ENCODE measurements at regions not wholly inside any gene's neighbourhood (a gene's known extent, or its start where the extent isn't known, plus 50 kb on each side); places are given as distances from the start of the nearest gene placed in this dataset.
"Not testable (repeated sequence)": the region's sequence is repeated elsewhere in the genome, so short reads cannot be mapped to it uniquely, and the experiment has no call there.

DNA sequence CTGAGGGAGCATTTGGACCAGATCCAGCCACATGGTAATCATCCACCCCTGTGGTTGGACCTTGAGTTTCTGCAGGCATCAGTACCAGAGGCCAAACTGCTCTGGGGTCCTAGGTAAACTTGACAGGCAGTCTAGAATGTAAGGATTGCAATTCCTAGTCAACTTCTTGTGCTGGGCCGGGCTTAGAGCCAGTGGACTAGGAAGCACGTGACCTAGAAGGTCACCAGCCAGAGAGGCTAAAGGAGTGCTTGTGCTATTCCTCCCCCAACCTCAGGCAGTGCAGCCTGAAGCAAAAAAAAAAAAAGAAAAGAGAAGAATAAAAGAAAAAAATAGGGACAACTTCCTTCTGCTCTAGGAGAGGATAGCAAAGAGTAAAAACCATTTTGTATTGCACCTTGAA is 406.2 kb upstream of the FTMT start:
- Histone ChIP-seq H4K20me1 (ENCODE audit: insufficient read depth) (no peaks in the 10 kb centered on the region), H3K4me2 (no peak overlapping the region), H3K9me2 (ENCODE audit: insufficient read depth) (no peaks in the 10 kb centered on the region), H3K4me1 (replicated peaks; ENCODE audit: insufficient read depth) (no peaks in the 10 kb centered on the region), H3K9me3 (ENCODE audit: insufficient read depth, low read depth) (no peaks in the 10 kb centered on the region), H3F3A (ENCODE audit: insufficient read depth, low read depth) (no peaks in the 10 kb centered on the region), H3K27me3 (ENCODE audit: insufficient read depth, low read depth) (no peaks in the 10 kb centered on the region), H3K79me2 (ENCODE audit: low read depth) (no peaks in the 10 kb centered on the region), H3K4me3 (no peak overlapping the region), H2AFZ (no peak overlapping the region), H3K36me3 (ENCODE audit: low read depth) (no peaks in the 10 kb centered on the region), H3K27ac (no peak overlapping the region)
- no peak for TF ChIP-seq EZH2 (IDR thresholded peaks at IDR 0.05; ENCODE audit: low read depth)
- TF ChIP-seq, protein P1, sequence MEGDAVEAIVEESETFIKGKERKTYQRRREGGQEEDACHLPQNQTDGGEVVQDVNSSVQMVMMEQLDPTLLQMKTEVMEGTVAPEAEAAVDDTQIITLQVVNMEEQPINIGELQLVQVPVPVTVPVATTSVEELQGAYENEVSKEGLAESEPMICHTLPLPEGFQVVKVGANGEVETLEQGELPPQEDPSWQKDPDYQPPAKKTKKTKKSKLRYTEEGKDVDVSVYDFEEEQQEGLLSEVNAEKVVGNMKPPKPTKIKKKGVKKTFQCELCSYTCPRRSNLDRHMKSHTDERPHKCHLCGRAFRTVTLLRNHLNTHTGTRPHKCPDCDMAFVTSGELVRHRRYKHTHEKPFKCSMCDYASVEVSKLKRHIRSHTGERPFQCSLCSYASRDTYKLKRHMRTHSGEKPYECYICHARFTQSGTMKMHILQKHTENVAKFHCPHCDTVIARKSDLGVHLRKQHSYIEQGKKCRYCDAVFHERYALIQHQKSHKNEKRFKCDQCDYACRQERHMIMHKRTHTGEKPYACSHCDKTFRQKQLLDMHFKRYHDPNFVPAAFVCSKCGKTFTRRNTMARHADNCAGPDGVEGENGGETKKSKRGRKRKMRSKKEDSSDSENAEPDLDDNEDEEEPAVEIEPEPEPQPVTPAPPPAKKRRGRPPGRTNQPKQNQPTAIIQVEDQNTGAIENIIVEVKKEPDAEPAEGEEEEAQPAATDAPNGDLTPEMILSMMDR (conservative IDR thresholded peaks at IDR 0.05) = no peak
- ChIA-PET CTCF (no interaction called here), POLR2A (ENCODE audit: unreplicated experiment) (no interaction called here)
- intact Hi-C loops (cut with micrococcal nuclease; ENCODE audit: unreplicated experiment) = no loop called here
- no peak for DNase-seq
- BruUV-seq (replicated peaks) = no TSS peak

DNA sequence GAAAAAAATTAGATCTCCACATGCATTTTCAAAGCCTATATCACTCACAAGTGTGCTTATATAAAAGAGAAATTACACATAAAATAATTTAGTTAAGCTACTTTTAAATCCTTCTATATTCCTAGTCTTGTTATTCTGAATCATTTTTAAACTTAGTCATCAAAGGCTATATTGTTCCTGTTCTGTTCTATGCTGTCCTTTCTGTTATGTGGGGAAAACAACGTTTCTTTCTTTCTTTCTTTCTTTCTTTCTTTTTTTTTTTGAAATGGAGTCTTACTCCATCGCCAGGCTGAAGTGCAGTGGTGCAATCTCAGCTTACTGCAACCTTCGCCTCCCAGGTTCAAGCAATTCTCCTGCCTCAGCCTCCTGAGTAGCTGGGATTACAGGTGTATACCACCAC is 389.2 kb upstream of the FTMT start:
- Histone ChIP-seq H3K9me3 (ENCODE audit: insufficient read depth, low read depth) (no peaks in the 10 kb centered on the region), H2AFZ (0 out of 2 replicates have a peak overlapping the region, but pooled peaks have one; percentile 6), H3K9me2 (ENCODE audit: insufficient read depth) (no peaks in the 10 kb centered on the region), H3K4me1 (replicated peaks; ENCODE audit: insufficient read depth) (no peaks in the 10 kb centered on the region), H3K4me2 (no peak overlapping the region), H3K27me3 (ENCODE audit: insufficient read depth, low read depth) (no peaks in the 10 kb centered on the region), H3K36me3 (ENCODE audit: low read depth) (no peaks in the 10 kb centered on the region), H3K4me3 (no peak overlapping the region), H3F3A (ENCODE audit: insufficient read depth, low read depth) (no peaks in the 10 kb centered on the region), H3K79me2 (ENCODE audit: low read depth) (no peaks in the 10 kb centered on the region), H4K20me1 (ENCODE audit: insufficient read depth) (no peaks in the 10 kb centered on the region), H3K27ac (no peak overlapping the region)
- BruUV-seq (replicated peaks) = no TSS peak
- TF ChIP-seq, protein P1 (conservative IDR thresholded peaks at IDR 0.05) = no peak
- TF ChIP-seq EZH2 (IDR thresholded peaks at IDR 0.05; ENCODE audit: low read depth) = no peak
- ChIA-PET POLR2A (ENCODE audit: unreplicated experiment) (no interaction called here), CTCF (no interaction called here)
- DNase-seq = no peak
- intact Hi-C loops (cut with micrococcal nuclease; ENCODE audit: unreplicated experiment) = no loop called here

DNA sequence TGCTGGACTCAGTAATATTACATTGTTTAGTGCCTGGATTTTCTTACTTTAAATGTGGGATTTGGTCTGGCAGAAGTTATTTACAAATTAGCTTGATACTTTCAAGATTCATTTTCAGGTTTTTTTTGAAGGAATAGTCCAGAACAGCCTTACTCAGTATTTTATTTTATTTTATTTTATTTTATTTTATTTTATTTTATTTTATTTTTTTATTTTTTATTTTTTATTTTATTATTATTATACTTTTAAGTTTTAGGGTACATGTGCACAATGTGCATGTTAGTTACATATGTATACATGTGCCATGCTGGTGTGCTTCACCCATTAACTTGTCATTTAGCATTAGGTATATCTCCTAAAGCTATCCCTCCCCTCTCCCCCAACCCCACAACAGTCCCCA is 380.5 kb upstream of the FTMT start:
- H3K9me3 ChIP-seq (ENCODE audit: insufficient read depth, low read depth); POLR2A ChIA-PET (ENCODE audit: unreplicated experiment); BruUV-seq (replicated peaks); H3K9me2 ChIP-seq (ENCODE audit: insufficient read depth); H4K20me1 ChIP-seq (ENCODE audit: insufficient read depth); DNase-seq; H2AFZ ChIP-seq; intact Hi-C loops (cut with micrococcal nuclease; ENCODE audit: unreplicated experiment); H3F3A ChIP-seq (ENCODE audit: insufficient read depth, low read depth); H3K79me2 ChIP-seq (ENCODE audit: low read depth); H3K36me3 ChIP-seq (ENCODE audit: low read depth); H3K4me2 ChIP-seq; H3K4me1 ChIP-seq (replicated peaks; ENCODE audit: insufficient read depth); H3K27ac ChIP-seq; CTCF ChIA-PET; H3K27me3 ChIP-seq (ENCODE audit: insufficient read depth, low read depth); H3K4me3 ChIP-seq: not testable (repeated sequence)

DNA sequence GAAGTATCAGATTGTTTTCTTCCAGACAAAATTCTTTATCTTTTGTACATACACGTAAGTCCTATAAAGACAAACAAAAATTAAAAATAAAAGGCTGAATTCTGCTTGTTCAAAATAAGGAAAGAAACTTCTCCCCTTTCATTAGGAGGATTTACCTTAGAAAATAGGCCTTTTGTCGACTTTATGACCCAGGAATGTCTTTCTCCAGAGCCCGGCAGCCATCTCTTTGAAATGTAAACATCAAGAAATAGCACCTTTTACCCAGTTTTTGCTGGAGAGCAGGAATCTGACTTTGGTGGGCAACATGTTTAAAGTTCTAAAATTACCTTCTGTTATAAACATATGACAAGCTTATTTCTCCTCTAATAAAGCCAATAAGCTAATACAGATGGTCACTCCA is 373.0 kb upstream of the FTMT start:
- no peak overlapping the region for H3K4me2 ChIP-seq
- H3K27ac ChIP-seq = no peak overlapping the region
- H3K9me2 ChIP-seq (ENCODE audit: insufficient read depth) = no peaks in the 10 kb centered on the region
- H4K20me1 ChIP-seq (ENCODE audit: insufficient read depth) = no peaks in the 10 kb centered on the region
- H3K79me2 ChIP-seq (ENCODE audit: low read depth) = no peaks in the 10 kb centered on the region
- no TSS peak for BruUV-seq (replicated peaks)
- no peak for TF ChIP-seq EZH2 (IDR thresholded peaks at IDR 0.05; ENCODE audit: low read depth)
- TF ChIP-seq, protein P1 (conservative IDR thresholded peaks at IDR 0.05) = no peak
- H3K27me3 ChIP-seq (ENCODE audit: insufficient read depth, low read depth) = no peaks in the 10 kb centered on the region
- no peak overlapping the region for H2AFZ ChIP-seq
- H3F3A ChIP-seq (ENCODE audit: insufficient read depth, low read depth) = no peaks in the 10 kb centered on the region
- H3K9me3 ChIP-seq (ENCODE audit: insufficient read depth, low read depth) = no peaks in the 10 kb centered on the region
- H3K4me3 ChIP-seq = no peak overlapping the region
- H3K36me3 ChIP-seq (ENCODE audit: low read depth) = no peaks in the 10 kb centered on the region
- ChIA-PET CTCF (no interaction called here), POLR2A (ENCODE audit: unreplicated experiment) (no interaction called here)
- no peaks in the 10 kb centered on the region for H3K4me1 ChIP-seq (replicated peaks; ENCODE audit: insufficient read depth)
- intact Hi-C loops (cut with micrococcal nuclease; ENCODE audit: unreplicated experiment) = no loop called here
- DNase-seq = no peak
